ENCODE measurements at regions not wholly inside any gene's neighbourhood (a gene's known extent, or its start where the extent isn't known, plus 50 kb on each side); places are given as distances from the start of the nearest gene placed in this dataset.

DNA sequence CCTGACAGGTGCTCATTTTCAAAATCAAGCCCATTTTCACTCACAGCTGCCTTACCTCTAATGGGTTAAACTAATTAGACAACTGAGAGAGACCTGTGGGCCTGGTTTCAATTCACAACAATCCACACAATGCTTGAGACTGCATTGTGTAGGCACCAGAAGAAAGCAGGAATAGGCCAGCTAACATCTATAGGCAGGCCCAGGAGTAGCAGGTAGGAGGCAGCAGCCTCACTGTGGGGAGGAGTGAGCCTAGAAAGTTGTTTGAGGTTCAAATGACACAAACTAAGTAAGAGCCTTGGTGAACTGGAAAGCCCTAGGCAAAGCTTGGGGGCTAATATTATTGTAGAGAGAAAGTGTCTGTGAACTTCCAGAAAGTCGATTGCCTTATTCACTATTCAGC is 289.5 kb upstream of the CCDC196 start:
- no peak for TF ChIP-seq ZFX (IDR thresholded peaks at IDR 0.05; ENCODE audit: borderline replicate concordance)
- TF ChIP-seq, protein P1, sequence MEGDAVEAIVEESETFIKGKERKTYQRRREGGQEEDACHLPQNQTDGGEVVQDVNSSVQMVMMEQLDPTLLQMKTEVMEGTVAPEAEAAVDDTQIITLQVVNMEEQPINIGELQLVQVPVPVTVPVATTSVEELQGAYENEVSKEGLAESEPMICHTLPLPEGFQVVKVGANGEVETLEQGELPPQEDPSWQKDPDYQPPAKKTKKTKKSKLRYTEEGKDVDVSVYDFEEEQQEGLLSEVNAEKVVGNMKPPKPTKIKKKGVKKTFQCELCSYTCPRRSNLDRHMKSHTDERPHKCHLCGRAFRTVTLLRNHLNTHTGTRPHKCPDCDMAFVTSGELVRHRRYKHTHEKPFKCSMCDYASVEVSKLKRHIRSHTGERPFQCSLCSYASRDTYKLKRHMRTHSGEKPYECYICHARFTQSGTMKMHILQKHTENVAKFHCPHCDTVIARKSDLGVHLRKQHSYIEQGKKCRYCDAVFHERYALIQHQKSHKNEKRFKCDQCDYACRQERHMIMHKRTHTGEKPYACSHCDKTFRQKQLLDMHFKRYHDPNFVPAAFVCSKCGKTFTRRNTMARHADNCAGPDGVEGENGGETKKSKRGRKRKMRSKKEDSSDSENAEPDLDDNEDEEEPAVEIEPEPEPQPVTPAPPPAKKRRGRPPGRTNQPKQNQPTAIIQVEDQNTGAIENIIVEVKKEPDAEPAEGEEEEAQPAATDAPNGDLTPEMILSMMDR (IDR thresholded peaks at IDR 0.05): no peak
- no peak overlapping the region for H3K27ac ChIP-seq

DNA sequence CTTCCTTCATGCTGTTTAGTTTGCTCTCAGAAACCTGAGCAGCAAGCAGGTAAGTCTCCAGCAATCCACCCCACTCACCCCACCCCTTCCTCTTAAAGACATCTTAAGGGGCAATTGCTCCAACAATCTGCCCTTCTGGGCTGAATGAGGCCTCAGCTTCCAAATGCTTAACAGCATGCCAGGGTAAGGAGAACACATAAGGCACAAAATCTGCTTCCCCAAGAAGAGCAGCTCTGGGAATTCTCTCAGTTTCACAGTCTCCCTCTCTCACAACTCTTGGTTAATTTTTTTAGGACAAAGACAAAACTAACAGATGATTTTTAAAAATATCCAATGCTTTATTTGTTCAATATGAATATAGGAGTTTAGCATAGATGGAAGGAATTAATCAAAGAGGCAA is 288.9 kb upstream of the CCDC196 start:
- no peak overlapping the region for H3K27ac ChIP-seq
- no peak for TF ChIP-seq ZFX (IDR thresholded peaks at IDR 0.05; ENCODE audit: borderline replicate concordance)
- TF ChIP-seq, protein P1 (IDR thresholded peaks at IDR 0.05): no peak

DNA sequence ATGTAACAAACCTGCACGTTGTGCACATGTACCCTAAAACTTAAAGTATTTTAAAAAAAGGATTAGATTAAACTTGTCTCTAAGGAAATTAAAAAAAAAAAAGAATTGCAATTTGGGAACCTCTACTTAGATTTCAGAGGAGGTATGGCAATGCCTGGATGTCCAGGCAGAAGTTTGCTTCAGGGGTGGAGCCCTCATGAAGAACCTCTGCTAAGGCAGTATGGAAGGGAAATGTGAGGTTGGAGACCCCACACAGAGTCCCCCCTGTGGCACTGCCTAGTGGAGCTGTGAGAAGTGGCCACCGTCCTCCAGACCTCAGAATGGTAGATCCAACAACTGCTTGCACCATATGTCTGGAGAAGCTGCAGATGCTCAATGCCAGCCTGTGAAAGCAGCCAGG is 279.6 kb upstream of the CCDC196 start:
- no peak overlapping the region for H3K27ac ChIP-seq
- TF ChIP-seq ZFX (IDR thresholded peaks at IDR 0.05; ENCODE audit: borderline replicate concordance): no peak
- TF ChIP-seq, protein P1 (IDR thresholded peaks at IDR 0.05): no peak

DNA sequence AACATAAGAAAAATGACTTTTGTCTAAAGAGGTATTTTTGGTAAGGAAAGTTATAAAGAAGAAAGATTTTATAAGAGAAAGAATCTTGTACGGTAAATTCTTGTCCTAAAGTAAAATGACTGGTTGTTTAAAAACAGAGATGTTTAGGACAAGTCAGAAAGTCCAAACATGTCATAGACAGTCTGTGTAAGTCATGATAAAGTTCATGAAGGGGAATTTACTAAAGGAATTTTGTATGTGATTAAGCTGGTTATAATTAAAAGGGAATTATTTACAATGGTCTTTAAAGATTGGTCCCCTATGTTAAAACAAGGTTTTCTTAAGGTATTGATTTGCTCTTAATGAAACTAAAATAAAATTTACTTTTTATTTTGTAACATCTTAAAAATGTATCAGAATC is 269.4 kb upstream of the CCDC196 start:
- TF ChIP-seq, protein P1 (IDR thresholded peaks at IDR 0.05): no peak
- TF ChIP-seq ZFX (IDR thresholded peaks at IDR 0.05; ENCODE audit: borderline replicate concordance): no peak
- H3K27ac ChIP-seq: no peak overlapping the region

DNA sequence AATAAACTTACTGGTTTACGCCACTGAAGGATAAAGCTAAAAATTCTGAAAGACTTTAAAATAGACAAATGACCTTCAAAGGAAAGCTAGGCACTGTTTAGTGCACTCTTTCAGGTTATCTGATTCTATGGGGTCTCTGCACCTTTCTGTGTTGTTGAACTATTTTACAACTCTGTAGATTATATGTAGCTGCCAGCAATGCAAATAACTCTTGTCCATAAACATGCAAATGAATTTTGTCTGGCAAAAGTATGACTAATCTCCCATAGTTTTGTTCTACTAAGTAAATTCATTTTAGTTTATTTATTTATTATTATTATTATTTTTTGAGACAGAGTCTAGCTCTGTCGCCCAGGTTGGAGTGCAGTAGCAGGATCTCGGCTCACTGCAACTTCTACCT is 266.3 kb upstream of the CCDC196 start:
- no peak overlapping the region for H3K27ac ChIP-seq
- no peak for TF ChIP-seq ZFX (IDR thresholded peaks at IDR 0.05; ENCODE audit: borderline replicate concordance)
- TF ChIP-seq, protein P1 (IDR thresholded peaks at IDR 0.05): no peak

DNA sequence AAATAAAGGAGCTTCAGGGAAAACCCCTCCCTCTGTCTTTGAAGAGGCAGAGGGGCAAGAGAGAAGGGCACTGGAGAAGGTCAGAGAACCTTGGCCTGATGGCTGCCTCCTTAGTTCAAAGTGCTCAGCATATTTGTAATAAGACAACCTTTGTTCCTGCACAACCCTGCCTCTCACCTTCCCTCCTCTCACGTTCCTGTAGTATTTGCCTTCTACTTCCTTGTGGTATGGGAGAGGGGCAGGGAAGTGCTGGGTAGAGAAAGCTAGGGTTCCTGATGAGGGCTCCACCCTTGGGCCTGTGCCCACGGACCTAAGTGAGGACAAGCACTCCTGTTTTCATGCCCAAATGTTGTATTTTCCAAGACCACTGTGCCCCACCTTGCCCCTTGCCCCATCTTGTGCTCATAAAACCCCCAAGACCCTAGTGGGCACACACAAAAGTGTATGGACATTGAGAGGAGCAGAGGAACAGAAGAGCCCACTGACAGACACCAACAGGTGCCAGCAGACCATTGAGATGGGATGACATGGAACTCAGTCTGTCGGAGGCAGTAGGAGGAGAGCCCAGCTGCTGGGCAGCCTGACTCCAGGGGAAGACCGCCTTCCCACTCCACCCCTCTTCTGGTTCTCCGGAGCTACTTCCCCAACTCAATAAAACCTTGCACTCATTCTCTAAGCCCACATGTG is 261.5 kb upstream of the CCDC196 start:
- no peak for TF ChIP-seq ZFX (IDR thresholded peaks at IDR 0.05; ENCODE audit: borderline replicate concordance)
- TF ChIP-seq, protein P1 (IDR thresholded peaks at IDR 0.05): no peak

DNA sequence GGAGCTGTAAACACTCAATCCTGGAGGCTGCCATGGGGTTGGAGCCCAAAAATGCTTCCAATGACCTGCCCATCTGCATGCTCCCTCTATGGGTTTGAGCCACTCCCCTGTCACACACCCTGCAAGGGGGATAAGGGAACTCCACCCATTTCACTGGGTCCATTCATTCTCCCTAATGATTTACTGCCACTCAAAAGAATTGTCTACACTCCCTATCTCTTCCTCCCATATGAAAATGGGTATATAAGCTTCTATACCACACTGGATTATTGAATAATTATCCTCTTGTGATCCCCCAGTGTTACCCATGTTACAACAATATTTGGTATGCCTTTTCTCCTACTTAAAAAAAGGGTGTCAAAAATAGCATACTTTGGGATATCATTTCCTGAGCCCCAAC is 260.8 kb upstream of the CCDC196 start:
- H3K27ac ChIP-seq: no peak overlapping the region
- TF ChIP-seq ZFX (IDR thresholded peaks at IDR 0.05; ENCODE audit: borderline replicate concordance): no peak
- TF ChIP-seq, protein P1 (IDR thresholded peaks at IDR 0.05): no peak

More for the DNA sequence above, 261.5 kb upstream of the CCDC196 start:
- no peak overlapping the region for H3K27ac ChIP-seq

Measured in 22Rv1 (cell line).